ENCODE measurements at regions not wholly inside any gene's neighbourhood (a gene's known extent, or its start where the extent isn't known, plus 50 kb on each side); places are given as distances from the start of the nearest gene placed in this dataset.

DNA sequence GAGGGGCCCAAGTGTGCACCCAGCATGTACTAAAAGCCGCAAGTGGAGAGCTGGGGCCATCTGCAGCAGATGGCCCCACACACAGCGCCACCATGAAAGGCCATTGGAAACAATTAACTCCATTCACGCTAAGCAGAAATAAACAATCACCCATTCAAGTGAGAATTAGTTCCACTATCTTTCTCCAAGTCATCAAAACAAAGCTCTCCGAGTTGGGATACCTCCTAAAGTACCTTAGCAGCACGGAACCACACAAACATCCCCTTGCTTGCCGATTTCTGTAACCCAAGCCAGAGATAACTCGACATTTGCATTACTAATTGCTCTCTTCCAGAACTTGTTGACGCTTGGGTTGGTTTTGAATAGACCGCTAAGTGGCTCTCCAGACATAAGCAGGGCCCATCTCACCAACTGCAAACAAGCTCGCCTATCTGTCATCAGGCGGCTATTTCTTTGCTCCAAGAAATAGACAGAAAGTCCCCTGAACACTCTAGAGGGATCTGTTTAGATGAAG lies 840.6 kb upstream of the SALL3 start:
- Histone ChIP-seq H3K79me2 (ENCODE audit: control insufficient read depth, insufficient read depth, low read length) (no peaks in the 10 kb centered on the region), H2AFZ (ENCODE audit: control insufficient read depth, low read length) (no peak overlapping the region), H3K4me1 (ENCODE audit: control insufficient read depth, extremely low read depth, insufficient read depth, low read length) (no peaks in the 10 kb centered on the region), H3K4me2 (ENCODE audit: control insufficient read depth, extremely low read depth, insufficient read depth, low read depth, low read length) (no peak overlapping the region), H3K27ac (ENCODE audit: control insufficient read depth, insufficient read depth, low read length) (no peak overlapping the region), H3K9me3 (ENCODE audit: control insufficient read depth, low read depth, low read length) (peaks cover 5% of the 10 kb centered on the region), H3K36me3 (ENCODE audit: control insufficient read depth in 2 of 2, extremely low read depth in 1 of 2, insufficient read depth in 2 of 2, low read length in 2 of 2) (no peaks in the 10 kb centered on the region), H3K9ac (ENCODE audit: control insufficient read depth, extremely low read depth, insufficient read depth, low read length) (no peak overlapping the region), H3K4me3 (ENCODE audit: control insufficient read depth in 2 of 3, extremely low read depth in 1 of 3, insufficient read depth in 2 of 3, low read depth in 1 of 3, low read length in 3 of 3) (no peak overlapping the region), H3K27me3 (ENCODE audit: control insufficient read depth, extremely low read depth, insufficient read depth, low read length) (no peaks in the 10 kb centered on the region), H3K9me1 (ENCODE audit: control insufficient read depth, extremely low read depth, insufficient read depth, low read length) (no peaks in the 10 kb centered on the region), H4K20me1 (ENCODE audit: control insufficient read depth, extremely low read depth, insufficient read depth, low read length) (no peaks in the 10 kb centered on the region)
- TF ChIP-seq CTCF (optimal IDR thresholded peaks at IDR 0.05 in 1 of 3, IDR thresholded peaks at IDR 0.05 in 1 of 3, conservative IDR thresholded peaks at IDR 0.05 in 1 of 3; ENCODE audit: extremely low read depth in 1 of 3, insufficient read depth in 2 of 3, low read length in 3 of 3) (no peak), EZH2 (IDR thresholded peaks at IDR 0.05; ENCODE audit: low read length) (no peak)
- dilution Hi-C loops (cut with MboI; ENCODE audit: extremely low pct_ligation_motif_present, low sequenced_read_pairs) = no loop called here
- FAIRE-seq = no peak
- DNase-seq (ENCODE audit: low read depth, low spot score) = no peak

DNA sequence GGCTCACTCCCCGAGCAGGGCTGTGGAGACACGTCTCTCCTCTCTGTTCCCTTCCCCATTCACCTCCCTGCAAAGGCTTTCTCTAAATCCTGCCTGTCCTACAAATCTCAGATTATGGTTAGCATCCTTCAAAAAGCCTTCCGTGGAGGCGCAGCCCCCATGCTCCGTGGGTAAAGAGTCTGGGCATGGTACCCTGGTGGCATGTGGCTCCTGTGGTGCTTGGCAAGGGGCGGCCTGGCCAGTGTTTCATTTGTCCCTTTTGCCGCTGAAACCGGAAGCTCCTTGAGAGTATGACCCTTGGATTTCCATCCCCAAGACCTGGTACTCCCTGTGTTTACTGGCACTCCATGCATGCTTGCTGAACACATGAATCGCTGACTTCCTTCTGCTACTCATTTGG lies 839.3 kb upstream of the SALL3 start:
- Histone ChIP-seq H3K9me1 (ENCODE audit: control insufficient read depth, extremely low read depth, insufficient read depth, low read length) (no peaks in the 10 kb centered on the region), H3K27me3 (ENCODE audit: control insufficient read depth, extremely low read depth, insufficient read depth, low read length) (no peaks in the 10 kb centered on the region), H3K9ac (ENCODE audit: control insufficient read depth, extremely low read depth, insufficient read depth, low read length) (no peak overlapping the region), H2AFZ (ENCODE audit: control insufficient read depth, low read length) (no peak overlapping the region), H3K9me3 (ENCODE audit: control insufficient read depth, low read depth, low read length) (peaks cover 4% of the 10 kb centered on the region), H4K20me1 (ENCODE audit: control insufficient read depth, extremely low read depth, insufficient read depth, low read length) (no peaks in the 10 kb centered on the region), H3K4me2 (ENCODE audit: control insufficient read depth, extremely low read depth, insufficient read depth, low read depth, low read length) (no peak overlapping the region), H3K36me3 (ENCODE audit: control insufficient read depth in 2 of 2, extremely low read depth in 1 of 2, insufficient read depth in 2 of 2, low read length in 2 of 2) (no peaks in the 10 kb centered on the region), H3K4me3 (ENCODE audit: control insufficient read depth in 2 of 3, extremely low read depth in 1 of 3, insufficient read depth in 2 of 3, low read depth in 1 of 3, low read length in 3 of 3) (no peak overlapping the region), H3K27ac (ENCODE audit: control insufficient read depth, insufficient read depth, low read length) (no peak overlapping the region), H3K79me2 (ENCODE audit: control insufficient read depth, insufficient read depth, low read length) (no peaks in the 10 kb centered on the region), H3K4me1 (ENCODE audit: control insufficient read depth, extremely low read depth, insufficient read depth, low read length) (no peaks in the 10 kb centered on the region)
- DNase-seq (ENCODE audit: low read depth, low spot score) = no peak
- no peak for FAIRE-seq
- dilution Hi-C loops (cut with MboI; ENCODE audit: extremely low pct_ligation_motif_present, low sequenced_read_pairs) = no loop called here
- TF ChIP-seq EZH2 (IDR thresholded peaks at IDR 0.05; ENCODE audit: low read length) (no peak), CTCF (optimal IDR thresholded peaks at IDR 0.05 in 1 of 3, IDR thresholded peaks at IDR 0.05 in 1 of 3, conservative IDR thresholded peaks at IDR 0.05 in 1 of 3; ENCODE audit: extremely low read depth in 1 of 3, insufficient read depth in 2 of 3, low read length in 3 of 3) (no peak)

Data from keratinocyte (primary cell).